Keratinocyte (primary cell): ENCODE measurements at regions not wholly inside any gene's neighbourhood (a gene's known extent, or its start where the extent isn't known, plus 50 kb on each side); places are given as distances from the start of the nearest gene placed in this dataset.

ENCODE experiments used
- EZH2 ChIP-seq: IDR thresholded peaks from one replicate; pipeline ENCODE4 v1.6.1; 2012; ENCODE audit warnings: inconsistent platforms, mild to moderate bottlenecking, low read length, moderate library complexity
- TF ChIP-seq, protein P1 (sequence below), 3 experiments: IDR thresholded peaks in 1 of 3; conservative IDR thresholded peaks in 1 of 3; optimal IDR thresholded peaks in 1 of 3; 2 replicates in 2 of 3; 3 replicates in 1 of 3; pipeline versions ENCODE3 to v1.5.1; 2011; ENCODE audit warnings: low read length in 3 of 3, mild to moderate bottlenecking in 3 of 3, moderate library complexity in 2 of 3, control low read depth in 1 of 3, inconsistent platforms in 1 of 3; ENCODE audit not compliant: insufficient read depth in 2 of 3; ENCODE audit errors: extremely low read depth in 1 of 3

DNA sequence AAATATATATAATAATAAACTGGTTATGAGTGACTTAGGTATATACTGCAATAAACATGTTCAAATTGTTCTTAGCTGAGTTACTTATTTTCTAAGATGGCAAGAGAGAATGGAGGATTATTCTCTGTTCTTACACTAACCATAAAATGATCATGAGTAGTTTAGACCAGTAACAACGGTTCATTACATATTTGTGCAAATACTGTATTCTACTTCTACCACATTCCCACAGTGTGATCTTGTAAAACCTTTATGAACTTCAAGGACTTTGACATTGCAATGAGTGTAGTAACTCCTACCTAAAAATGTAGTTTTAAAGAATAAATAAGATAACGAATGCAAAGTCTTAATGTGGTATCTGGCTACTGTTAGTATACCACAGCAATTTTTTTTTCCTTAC, 353.7 kb upstream of the NCAM2 start:
- TF ChIP-seq, protein P1, sequence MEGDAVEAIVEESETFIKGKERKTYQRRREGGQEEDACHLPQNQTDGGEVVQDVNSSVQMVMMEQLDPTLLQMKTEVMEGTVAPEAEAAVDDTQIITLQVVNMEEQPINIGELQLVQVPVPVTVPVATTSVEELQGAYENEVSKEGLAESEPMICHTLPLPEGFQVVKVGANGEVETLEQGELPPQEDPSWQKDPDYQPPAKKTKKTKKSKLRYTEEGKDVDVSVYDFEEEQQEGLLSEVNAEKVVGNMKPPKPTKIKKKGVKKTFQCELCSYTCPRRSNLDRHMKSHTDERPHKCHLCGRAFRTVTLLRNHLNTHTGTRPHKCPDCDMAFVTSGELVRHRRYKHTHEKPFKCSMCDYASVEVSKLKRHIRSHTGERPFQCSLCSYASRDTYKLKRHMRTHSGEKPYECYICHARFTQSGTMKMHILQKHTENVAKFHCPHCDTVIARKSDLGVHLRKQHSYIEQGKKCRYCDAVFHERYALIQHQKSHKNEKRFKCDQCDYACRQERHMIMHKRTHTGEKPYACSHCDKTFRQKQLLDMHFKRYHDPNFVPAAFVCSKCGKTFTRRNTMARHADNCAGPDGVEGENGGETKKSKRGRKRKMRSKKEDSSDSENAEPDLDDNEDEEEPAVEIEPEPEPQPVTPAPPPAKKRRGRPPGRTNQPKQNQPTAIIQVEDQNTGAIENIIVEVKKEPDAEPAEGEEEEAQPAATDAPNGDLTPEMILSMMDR (optimal IDR thresholded peaks at IDR 0.05 in 1 of 3, IDR thresholded peaks at IDR 0.05 in 1 of 3, conservative IDR thresholded peaks at IDR 0.05 in 1 of 3; ENCODE audit: extremely low read depth in 1 of 3, insufficient read depth in 2 of 3, low read length in 3 of 3) = no peak
- TF ChIP-seq EZH2 = no peak
